ENCODE measurements at regions not wholly inside any gene's neighbourhood (a gene's known extent, or its start where the extent isn't known, plus 50 kb on each side); places are given as distances from the start of the nearest gene placed in this dataset.

DNA sequence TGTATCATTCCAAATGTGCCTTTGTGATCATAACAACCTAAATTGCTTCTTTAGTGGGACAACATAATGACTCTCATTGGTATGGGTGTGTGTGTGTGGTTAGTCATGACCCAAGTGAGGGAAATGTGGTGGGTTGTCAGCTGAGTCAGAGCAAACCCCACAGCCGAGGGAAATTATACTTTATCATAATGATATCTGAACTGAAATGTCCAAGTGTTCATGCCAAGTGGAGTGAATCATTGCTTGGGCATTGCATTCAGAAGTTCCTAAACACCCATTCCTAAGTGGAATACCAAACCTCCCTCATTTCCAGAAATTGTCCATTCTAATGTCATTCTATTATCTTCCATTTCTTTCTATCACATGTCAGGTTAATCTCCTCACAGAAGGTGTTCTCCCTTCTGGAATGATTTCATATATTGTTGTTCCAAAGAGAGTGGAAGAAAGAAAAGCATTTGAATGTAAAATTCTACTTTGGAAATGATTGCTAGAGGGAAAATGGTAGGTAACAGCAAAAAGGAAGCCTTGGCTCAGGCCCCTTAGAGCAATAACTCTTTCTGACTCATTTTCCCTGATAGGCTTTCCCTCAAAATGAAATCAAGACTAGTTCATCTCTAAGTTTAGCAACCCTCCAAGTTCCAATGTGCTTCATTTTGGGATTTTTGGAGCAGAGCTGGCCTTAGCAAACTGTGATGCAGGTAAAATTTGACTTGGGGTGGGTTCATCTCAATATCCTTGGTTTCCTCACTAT is 230.7 kb upstream of the KCNIP4 start:
- no peaks in the 10 kb centered on the region for H3K36me3 ChIP-seq (ENCODE audit: control insufficient read depth, low read length)
- no peaks in the 10 kb centered on the region for H3K9me3 ChIP-seq (ENCODE audit: control insufficient read depth, insufficient read depth, low read length)
- H3K4me3 ChIP-seq (ENCODE audit: low read length) = no peak overlapping the region
- no peak overlapping the region for H3K4me2 ChIP-seq (ENCODE audit: low read length)
- no peak overlapping the region for H3K27ac ChIP-seq (ENCODE audit: low read depth, low read length)
- H3K27me3 ChIP-seq (ENCODE audit: control insufficient read depth, low read length) = no peaks in the 10 kb centered on the region
- H4K20me1 ChIP-seq (ENCODE audit: control insufficient read depth, insufficient read depth, low read depth, low read length) = no peaks in the 10 kb centered on the region
- no peaks in the 10 kb centered on the region for H3K9me2 ChIP-seq (replicated peaks; ENCODE audit: control insufficient read depth, low read length)
- no peaks in the 10 kb centered on the region for H3K4me1 ChIP-seq (ENCODE audit: control insufficient read depth, low read length)
- H3F3A ChIP-seq (ENCODE audit: control insufficient read depth, insufficient read depth) = no peaks in the 10 kb centered on the region
- TF ChIP-seq CTCF (IDR thresholded peaks at IDR 0.05; ENCODE audit: low read depth, low read length, poor library complexity, severe bottlenecking) = no peak
- TF ChIP-seq EZH2phosphoT487 (IDR thresholded peaks at IDR 0.05; ENCODE audit: borderline replicate concordance, low read length) = no peak
- no peaks in the 10 kb centered on the region for H3K79me2 ChIP-seq (ENCODE audit: control insufficient read depth, low read length)

DNA sequence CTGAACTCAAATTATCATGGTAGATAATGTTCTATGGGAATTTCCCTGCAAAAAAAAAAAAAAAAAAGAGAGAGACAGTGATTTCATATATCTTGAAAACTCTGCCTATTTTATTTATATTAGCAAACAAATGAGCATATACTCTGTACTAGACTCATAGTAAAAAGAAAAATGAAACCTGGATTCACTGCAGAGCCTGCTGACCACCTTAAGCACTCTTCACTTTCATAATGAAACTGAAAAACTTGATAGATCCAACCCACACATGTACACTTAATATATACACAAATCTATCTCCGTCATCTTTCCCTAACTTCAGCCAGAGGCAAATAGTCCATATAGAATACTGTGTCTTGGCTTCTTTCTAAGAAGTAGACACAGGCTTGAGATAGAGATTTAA is 226.1 kb upstream of the KCNIP4 start:
- H3K27ac ChIP-seq (ENCODE audit: low read depth, low read length) = no peak overlapping the region
- no peak overlapping the region for H3K4me2 ChIP-seq (ENCODE audit: low read length)

GRCh38 chr4:22170353-22170752 is 221.8 kb upstream of the KCNIP4 start:
- H3K27me3 ChIP-seq (ENCODE audit: control insufficient read depth, low read length) = no peaks in the 10 kb centered on the region
- TF ChIP-seq EZH2phosphoT487 (IDR thresholded peaks at IDR 0.05; ENCODE audit: borderline replicate concordance, low read length) (no peak), CTCF (IDR thresholded peaks at IDR 0.05; ENCODE audit: low read depth, low read length, poor library complexity, severe bottlenecking) (no peak)
- no peaks in the 10 kb centered on the region for H4K20me1 ChIP-seq (ENCODE audit: control insufficient read depth, insufficient read depth, low read depth, low read length)
- H3K4me2 ChIP-seq (ENCODE audit: low read length) = no peak overlapping the region
- H3K4me3 ChIP-seq (ENCODE audit: low read length) = no peak overlapping the region
- no peaks in the 10 kb centered on the region for H3K79me2 ChIP-seq (ENCODE audit: control insufficient read depth, low read length)
- no peaks in the 10 kb centered on the region for H3F3A ChIP-seq (ENCODE audit: control insufficient read depth, insufficient read depth)
- no peaks in the 10 kb centered on the region for H3K9me2 ChIP-seq (replicated peaks; ENCODE audit: control insufficient read depth, low read length)
- no peaks in the 10 kb centered on the region for H3K4me1 ChIP-seq (ENCODE audit: control insufficient read depth, low read length)
- H3K36me3 ChIP-seq (ENCODE audit: control insufficient read depth, low read length) = no peaks in the 10 kb centered on the region
- no peak overlapping the region for H3K27ac ChIP-seq (ENCODE audit: low read depth, low read length)
- no peaks in the 10 kb centered on the region for H3K9me3 ChIP-seq (ENCODE audit: control insufficient read depth, insufficient read depth, low read length)

More for the DNA sequence above, 226.1 kb upstream of the KCNIP4 start:
- Histone ChIP-seq H3K4me1 (ENCODE audit: control insufficient read depth, low read length) (no peaks in the 10 kb centered on the region), H4K20me1 (ENCODE audit: control insufficient read depth, insufficient read depth, low read depth, low read length) (no peaks in the 10 kb centered on the region), H3K9me2 (replicated peaks; ENCODE audit: control insufficient read depth, low read length) (no peaks in the 10 kb centered on the region), H3K79me2 (ENCODE audit: control insufficient read depth, low read length) (no peaks in the 10 kb centered on the region), H3K9me3 (ENCODE audit: control insufficient read depth, insufficient read depth, low read length) (no peaks in the 10 kb centered on the region), H3K36me3 (ENCODE audit: control insufficient read depth, low read length) (no peaks in the 10 kb centered on the region), H3F3A (ENCODE audit: control insufficient read depth, insufficient read depth) (no peaks in the 10 kb centered on the region), H3K4me3 (ENCODE audit: low read length) (no peak overlapping the region), H3K27me3 (ENCODE audit: control insufficient read depth, low read length) (no peaks in the 10 kb centered on the region)
- TF ChIP-seq CTCF (IDR thresholded peaks at IDR 0.05; ENCODE audit: low read depth, low read length, poor library complexity, severe bottlenecking) (no peak), EZH2phosphoT487 (IDR thresholded peaks at IDR 0.05; ENCODE audit: borderline replicate concordance, low read length) (no peak)
